ENCODE measurements at regions not wholly inside any gene's neighbourhood (a gene's known extent, or its start where the extent isn't known, plus 50 kb on each side); places are given as distances from the start of the nearest gene placed in this dataset.

GRCh38 chr5:89411891-89412290, 528.9 kb upstream of the MEF2C start:
- no peak overlapping the region for H3K27ac ChIP-seq (ENCODE audit: low read depth, low read length)
- no peaks in the 10 kb centered on the region for H3K36me3 ChIP-seq (ENCODE audit: low read length)
- H3K27me3 ChIP-seq (ENCODE audit: low read length): no peaks in the 10 kb centered on the region
- H2AFZ ChIP-seq (ENCODE audit: low read depth, low read length, severe bottlenecking): no peak overlapping the region
- no peak overlapping the region for H3K4me3 ChIP-seq (ENCODE audit: insufficient read depth, low read length, poor library complexity, severe bottlenecking)
- H3K9me3 ChIP-seq (ENCODE audit: insufficient read depth, low read length): no peaks in the 10 kb centered on the region
- TF ChIP-seq CTCF (IDR thresholded peaks at IDR 0.05; ENCODE audit: insufficient read depth, low read length, poor library complexity, severe bottlenecking) (no peak), EZH2phosphoT487 (conservative IDR thresholded peaks at IDR 0.05; ENCODE audit: low read length) (no peak)
- no peaks in the 10 kb centered on the region for H4K20me1 ChIP-seq (ENCODE audit: low read depth, low read length)
- H3K79me2 ChIP-seq (ENCODE audit: insufficient read depth, low read length): no peaks in the 10 kb centered on the region
- no peak overlapping the region for H3K4me2 ChIP-seq (ENCODE audit: low read depth, low read length, poor library complexity, severe bottlenecking)
- no peaks in the 10 kb centered on the region for H3F3A ChIP-seq (ENCODE audit: insufficient read depth)
- H3K9me2 ChIP-seq (replicated peaks; ENCODE audit: insufficient read depth, low read length): no peaks in the 10 kb centered on the region
- no peak overlapping the region for H3K9ac ChIP-seq (ENCODE audit: low read length)

- Histone ChIP-seq H3K9ac (ENCODE audit: low read length) (no peak overlapping the region), H3K4me2 (ENCODE audit: low read depth, low read length, poor library complexity, severe bottlenecking) (no peak overlapping the region), H3F3A (ENCODE audit: insufficient read depth) (no peaks in the 10 kb centered on the region), H3K9me3 (ENCODE audit: insufficient read depth, low read length) (no peaks in the 10 kb centered on the region), H2AFZ (ENCODE audit: low read depth, low read length, severe bottlenecking) (no peak overlapping the region), H3K36me3 (ENCODE audit: low read length) (no peaks in the 10 kb centered on the region), H3K27me3 (ENCODE audit: low read length) (no peaks in the 10 kb centered on the region), H3K79me2 (ENCODE audit: insufficient read depth, low read length) (no peaks in the 10 kb centered on the region), H4K20me1 (ENCODE audit: low read depth, low read length) (no peaks in the 10 kb centered on the region), H3K9me2 (replicated peaks; ENCODE audit: insufficient read depth, low read length) (no peaks in the 10 kb centered on the region), H3K4me3 (ENCODE audit: insufficient read depth, low read length, poor library complexity, severe bottlenecking) (no peak overlapping the region), H3K27ac (ENCODE audit: low read depth, low read length) (no peak overlapping the region)
- no peak for TF ChIP-seq EZH2phosphoT487 (conservative IDR thresholded peaks at IDR 0.05; ENCODE audit: low read length)
- TF ChIP-seq CTCF (IDR thresholded peaks at IDR 0.05; ENCODE audit: insufficient read depth, low read length, poor library complexity, severe bottlenecking): no peak
Measured at GRCh38 chr5:89407054-89407453, 524.1 kb upstream of the MEF2C start.

GRCh38 chr5:89401659-89402058, 518.7 kb upstream of the MEF2C start:
- Histone ChIP-seq H3K9me3 (ENCODE audit: insufficient read depth, low read length) (no peaks in the 10 kb centered on the region), H4K20me1 (ENCODE audit: low read depth, low read length) (no peaks in the 10 kb centered on the region), H3K4me2 (ENCODE audit: low read depth, low read length, poor library complexity, severe bottlenecking) (no peak overlapping the region), H2AFZ (ENCODE audit: low read depth, low read length, severe bottlenecking) (no peak overlapping the region), H3K4me3 (ENCODE audit: insufficient read depth, low read length, poor library complexity, severe bottlenecking) (no peak overlapping the region), H3K36me3 (ENCODE audit: low read length) (no peaks in the 10 kb centered on the region), H3F3A (ENCODE audit: insufficient read depth) (no peaks in the 10 kb centered on the region), H3K79me2 (ENCODE audit: insufficient read depth, low read length) (no peaks in the 10 kb centered on the region), H3K9me2 (replicated peaks; ENCODE audit: insufficient read depth, low read length) (no peaks in the 10 kb centered on the region), H3K27me3 (ENCODE audit: low read length) (no peaks in the 10 kb centered on the region), H3K27ac (ENCODE audit: low read depth, low read length) (no peak overlapping the region), H3K9ac (ENCODE audit: low read length) (no peak overlapping the region)
- TF ChIP-seq CTCF (IDR thresholded peaks at IDR 0.05; ENCODE audit: insufficient read depth, low read length, poor library complexity, severe bottlenecking): no peak
- no peak for TF ChIP-seq EZH2phosphoT487 (conservative IDR thresholded peaks at IDR 0.05; ENCODE audit: low read length)

GRCh38 chr5:89401012-89401411, 518.0 kb upstream of the MEF2C start:
- H3K4me2 ChIP-seq (ENCODE audit: low read depth, low read length, poor library complexity, severe bottlenecking): no peak overlapping the region
- no peaks in the 10 kb centered on the region for H3K9me2 ChIP-seq (replicated peaks; ENCODE audit: insufficient read depth, low read length)
- no peaks in the 10 kb centered on the region for H3K9me3 ChIP-seq (ENCODE audit: insufficient read depth, low read length)
- H3K4me3 ChIP-seq (ENCODE audit: insufficient read depth, low read length, poor library complexity, severe bottlenecking): no peak overlapping the region
- H3K27me3 ChIP-seq (ENCODE audit: low read length): no peaks in the 10 kb centered on the region
- TF ChIP-seq EZH2phosphoT487 (conservative IDR thresholded peaks at IDR 0.05; ENCODE audit: low read length) (no peak), CTCF (IDR thresholded peaks at IDR 0.05; ENCODE audit: insufficient read depth, low read length, poor library complexity, severe bottlenecking) (no peak)
- H2AFZ ChIP-seq (ENCODE audit: low read depth, low read length, severe bottlenecking): no peak overlapping the region
- H3F3A ChIP-seq (ENCODE audit: insufficient read depth): no peaks in the 10 kb centered on the region
- no peak overlapping the region for H3K9ac ChIP-seq (ENCODE audit: low read length)
- H3K36me3 ChIP-seq (ENCODE audit: low read length): no peaks in the 10 kb centered on the region
- no peak overlapping the region for H3K27ac ChIP-seq (ENCODE audit: low read depth, low read length)
- no peaks in the 10 kb centered on the region for H4K20me1 ChIP-seq (ENCODE audit: low read depth, low read length)
- H3K79me2 ChIP-seq (ENCODE audit: insufficient read depth, low read length): no peaks in the 10 kb centered on the region

Measured in SU-DHL-6 (cell line).